Medulla oblongata (tissue), 1 donor: ENCODE measurements at regions not wholly inside any gene's neighbourhood (a gene's known extent, or its start where the extent isn't known, plus 50 kb on each side); places are given as distances from the start of the nearest gene placed in this dataset.
A peak's percentile ranks its signal among the peaks of the same experiment; 100 is the strongest.

ENCODE experiments used
- DNase-seq: peaks from one replicate; pipeline ENCODE4 v3.0.0-alpha.2; 2015; ENCODE audit errors: extremely low spot score

- no peak for DNase-seq
These were observed 265.4 kb upstream of the MAF start for GRCh38 chr16:79865918-79866317.

- DNase-seq: no peak
These were observed 264.3 kb upstream of the MAF start for GRCh38 chr16:79864781-79865391.

GRCh38 chr16:79864032-79864780 lies 263.7 kb upstream of the MAF start:
- no peak for DNase-seq

- no peak for DNase-seq
These were observed 262.8 kb upstream of the MAF start for GRCh38 chr16:79863128-79864031.

GRCh38 chr16:79862601-79863000 lies 262.1 kb upstream of the MAF start:
- DNase-seq: no peak

GRCh38 chr16:79856581-79856980 lies 256.0 kb upstream of the MAF start:
- no peak for DNase-seq

GRCh38 chr16:79850348-79850747 lies 249.8 kb upstream of the MAF start:
- DNase-seq: no peak

- no peak for DNase-seq
These were observed 248.6 kb upstream of the MAF start for GRCh38 chr16:79849119-79849518.

GRCh38 chr16:79848719-79849118 lies 248.2 kb upstream of the MAF start:
- no peak for DNase-seq

- no peak for DNase-seq
These were observed 247.0 kb upstream of the MAF start for GRCh38 chr16:79847569-79847968.

- DNase-seq: no peak
These were observed 246.6 kb upstream of the MAF start for GRCh38 chr16:79847101-79847500.

- no peak for DNase-seq
These were observed 245.2 kb upstream of the MAF start for GRCh38 chr16:79845734-79846135.

- no peak for DNase-seq
These were observed 244.6 kb upstream of the MAF start for GRCh38 chr16:79845033-79845733.

GRCh38 chr16:79844603-79845002 lies 244.1 kb upstream of the MAF start:
- no peak for DNase-seq

- DNase-seq: no peak
These were observed 243.1 kb upstream of the MAF start for GRCh38 chr16:79843631-79844043.

- no peak for DNase-seq
These were observed 242.6 kb upstream of the MAF start for GRCh38 chr16:79843145-79843544.

GRCh38 chr16:79842197-79842596 lies 241.7 kb upstream of the MAF start:
- no peak for DNase-seq

GRCh38 chr16:79839466-79840341 lies 239.2 kb upstream of the MAF start:
- no peak for DNase-seq

GRCh38 chr16:79838496-79839259 lies 238.1 kb upstream of the MAF start:
- peak; percentile 13 for DNase-seq

GRCh38 chr16:79836144-79836543 lies 235.6 kb upstream of the MAF start:
- DNase-seq: no peak
